ENCODE measurements at regions not wholly inside any gene's neighbourhood (a gene's known extent, or its start where the extent isn't known, plus 50 kb on each side); places are given as distances from the start of the nearest gene placed in this dataset.
"Not testable (repeated sequence)": the region's sequence is repeated elsewhere in the genome, so short reads cannot be mapped to it uniquely, and the experiment has no call there.

DNA sequence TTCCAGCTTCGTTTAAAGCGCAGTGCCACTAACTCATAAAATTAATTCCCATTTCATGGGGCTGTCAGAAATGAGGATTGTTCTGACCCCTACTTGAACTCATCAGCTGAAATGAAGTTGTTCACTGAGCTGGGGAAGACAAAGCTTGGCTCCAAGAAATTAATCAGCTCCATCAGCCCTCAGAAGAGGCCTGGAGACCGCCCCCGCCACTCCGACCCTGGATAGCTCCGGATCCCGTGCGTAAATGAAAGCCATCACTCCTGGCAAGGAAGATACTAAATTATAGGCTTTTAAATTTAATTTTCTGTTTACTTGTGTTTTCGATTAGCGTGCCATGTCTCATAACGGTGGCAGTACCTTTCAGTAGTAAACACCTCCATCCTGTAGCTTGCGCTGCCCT is 142.8 kb upstream of the IRX2 start:
- DNase-seq (ENCODE audit: low read depth): no peak

- no peak for DNase-seq (ENCODE audit: low read depth)
Measured at GRCh38 chr5:2892466-2893000, 141.1 kb upstream of the IRX2 start.

DNA sequence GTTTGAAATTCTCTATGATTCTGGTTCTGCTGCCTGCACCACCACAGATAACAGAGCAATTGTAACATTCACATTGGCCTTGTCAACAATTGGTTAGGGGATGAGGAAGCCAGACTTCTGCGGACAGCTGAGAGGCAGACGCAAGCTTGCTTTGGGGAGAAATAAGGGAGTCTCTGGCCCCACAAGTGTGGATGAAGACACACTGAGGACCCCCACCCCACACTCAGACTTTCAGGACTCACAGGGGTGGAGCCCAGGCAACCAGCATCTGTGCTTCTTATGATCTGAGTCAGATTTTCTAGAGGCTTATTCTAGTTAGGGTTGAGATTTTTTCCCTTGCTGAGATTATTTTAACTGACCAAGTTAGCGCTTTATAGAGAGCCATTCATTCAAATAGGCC is 140.3 kb upstream of the IRX2 start:
- no peak for DNase-seq (ENCODE audit: low read depth)

- DNase-seq (ENCODE audit: low read depth): no peak
Measured at GRCh38 chr5:2890011-2890410, 138.5 kb upstream of the IRX2 start.

DNA sequence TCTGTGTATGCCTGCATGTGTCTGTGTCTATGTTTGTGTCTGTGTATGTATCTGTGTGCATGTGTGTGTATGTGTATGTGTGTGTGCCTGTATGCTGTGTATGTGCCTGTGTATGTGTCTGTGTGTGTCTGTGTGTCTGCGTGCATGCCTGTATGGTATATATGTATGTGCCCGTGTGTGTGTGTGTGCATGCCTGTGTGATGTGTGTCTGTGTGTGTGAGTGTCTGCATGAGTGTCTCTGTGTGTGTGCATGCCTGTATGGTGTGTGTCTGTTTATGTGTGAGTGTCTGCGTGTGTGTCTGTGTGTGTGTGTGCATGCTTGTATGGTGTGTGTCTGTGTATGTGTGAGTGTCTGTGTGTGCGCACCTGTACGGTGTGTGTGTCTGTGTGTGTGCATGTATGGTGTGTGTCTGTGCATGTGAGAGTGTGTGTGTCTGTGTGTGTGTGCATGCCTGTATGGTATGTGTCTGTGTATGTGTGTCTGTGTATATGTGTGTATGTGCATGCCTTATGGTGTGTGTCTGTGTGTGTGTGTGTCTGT is 137.1 kb upstream of the IRX2 start:
- no peak for DNase-seq (ENCODE audit: low read depth)

DNA sequence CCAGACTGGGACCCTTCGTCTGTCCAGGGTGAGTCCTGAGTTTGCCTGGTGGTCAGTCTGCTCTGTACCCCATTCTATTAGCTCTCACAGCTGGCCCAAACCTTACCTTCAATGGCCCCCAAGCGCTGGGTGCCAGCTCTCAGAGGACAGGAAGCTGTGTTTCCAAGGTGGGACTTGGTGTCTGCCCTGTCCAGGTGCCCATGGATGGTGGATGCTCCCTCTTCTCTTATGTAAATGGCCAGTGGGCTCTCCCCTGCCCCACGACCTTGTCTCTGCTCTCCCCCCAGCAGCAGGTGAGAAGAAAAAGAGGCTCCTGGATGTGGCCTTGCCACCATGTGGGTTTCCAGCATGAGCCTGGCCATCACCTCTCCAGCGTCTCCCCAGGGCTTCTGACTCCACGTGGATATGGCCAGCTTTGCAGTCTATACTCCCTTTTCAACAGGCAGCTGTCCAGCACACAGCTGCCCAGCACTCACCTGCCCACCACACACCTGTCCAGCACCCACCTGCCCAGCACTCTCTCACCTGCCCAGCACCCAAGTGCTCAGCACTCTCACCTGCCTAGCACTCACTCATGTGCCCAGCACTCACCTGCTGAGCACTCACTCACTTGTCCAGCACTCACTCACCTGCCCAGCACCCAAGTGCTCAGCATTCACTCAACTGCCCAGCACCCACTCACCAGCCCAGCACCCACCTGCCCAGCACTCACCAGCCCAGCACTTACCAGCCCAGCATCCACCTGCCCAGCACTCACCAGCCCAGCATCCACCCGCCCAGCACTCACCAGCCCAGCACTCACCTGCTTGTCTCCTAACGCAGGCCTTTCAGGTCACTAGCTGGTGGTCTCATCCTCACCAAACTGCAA is 136.2 kb upstream of the IRX2 start:
- no peak for DNase-seq (ENCODE audit: low read depth)

DNA sequence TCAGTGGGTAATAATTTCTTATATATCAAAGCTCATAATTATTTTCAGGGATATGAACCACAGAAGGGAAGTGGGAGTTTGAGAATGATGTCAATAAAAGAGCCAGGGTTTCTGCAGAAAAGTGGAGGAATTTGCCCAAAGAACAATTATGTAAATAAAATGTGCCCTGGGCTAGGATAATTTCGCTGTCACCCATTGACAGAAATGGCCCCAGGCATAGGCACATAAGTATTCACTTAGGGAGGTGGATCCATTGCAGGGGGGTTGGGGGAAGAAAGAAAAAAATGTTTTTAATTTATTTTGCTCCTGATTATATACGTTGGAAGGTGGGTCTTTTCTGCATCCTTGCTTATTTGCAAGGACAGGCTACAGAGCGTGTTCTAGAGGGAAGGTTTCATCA is 135.1 kb upstream of the IRX2 start:
- no peak for DNase-seq (ENCODE audit: low read depth)

GRCh38 chr5:2883771-2884170 is 132.3 kb upstream of the IRX2 start:
- DNase-seq (ENCODE audit: low read depth): no peak

DNA sequence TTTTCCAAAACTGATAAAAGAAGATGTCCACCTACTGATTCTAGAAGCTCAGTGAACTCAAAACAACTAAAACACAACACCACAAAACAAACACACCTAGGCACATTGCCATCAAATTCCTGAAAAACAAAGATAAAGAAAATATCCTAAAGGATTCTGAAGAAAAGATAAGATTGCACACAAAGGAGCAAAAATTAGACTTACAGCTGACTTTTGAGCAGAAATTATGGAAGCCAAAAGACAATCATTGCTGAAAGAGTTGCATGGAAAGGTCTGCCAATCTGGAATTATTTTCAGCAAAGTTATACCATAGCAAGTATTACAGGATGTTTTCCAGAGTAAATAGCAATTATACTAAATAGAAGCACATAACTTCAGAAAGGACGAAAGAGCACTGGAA is 128.2 kb upstream of the IRX2 start:
- DNase-seq (ENCODE audit: low read depth): no peak

GRCh38 chr5:2877522-2877921 is 126.0 kb upstream of the IRX2 start:
- DNase-seq (ENCODE audit: low read depth): no peak

- no peak for DNase-seq (ENCODE audit: low read depth)
Measured at GRCh38 chr5:2876183-2876582, 124.7 kb upstream of the IRX2 start.

GRCh38 chr5:2874099-2874498 is 122.6 kb upstream of the IRX2 start:
- no peak for DNase-seq (ENCODE audit: low read depth)

DNA sequence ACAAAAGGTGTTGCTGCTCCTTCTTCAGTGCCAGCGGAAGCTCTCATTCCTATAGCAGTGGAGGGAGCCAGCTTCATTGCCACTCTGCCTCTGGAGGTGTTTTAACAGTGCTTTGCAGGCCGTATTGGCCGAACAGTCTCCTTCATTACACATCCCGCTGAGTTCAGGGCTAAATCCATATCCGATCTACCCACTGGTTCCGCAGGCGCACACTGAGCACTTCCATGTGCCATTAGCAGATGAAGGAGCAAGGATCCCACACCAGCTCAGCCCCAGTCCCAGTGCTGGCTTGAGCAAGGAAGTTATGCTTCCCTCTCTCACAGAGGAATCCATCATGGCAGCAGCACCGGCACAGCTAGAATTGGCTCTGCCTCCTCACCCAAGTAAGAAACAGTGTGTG is 121.2 kb upstream of the IRX2 start:
- no peak for DNase-seq (ENCODE audit: low read depth)

- DNase-seq (ENCODE audit: low read depth): no peak
Measured at GRCh38 chr5:2871282-2871681, 119.8 kb upstream of the IRX2 start.

- no peak for DNase-seq (ENCODE audit: low read depth)
Measured at GRCh38 chr5:2869471-2869870, 118.0 kb upstream of the IRX2 start.

DNA sequence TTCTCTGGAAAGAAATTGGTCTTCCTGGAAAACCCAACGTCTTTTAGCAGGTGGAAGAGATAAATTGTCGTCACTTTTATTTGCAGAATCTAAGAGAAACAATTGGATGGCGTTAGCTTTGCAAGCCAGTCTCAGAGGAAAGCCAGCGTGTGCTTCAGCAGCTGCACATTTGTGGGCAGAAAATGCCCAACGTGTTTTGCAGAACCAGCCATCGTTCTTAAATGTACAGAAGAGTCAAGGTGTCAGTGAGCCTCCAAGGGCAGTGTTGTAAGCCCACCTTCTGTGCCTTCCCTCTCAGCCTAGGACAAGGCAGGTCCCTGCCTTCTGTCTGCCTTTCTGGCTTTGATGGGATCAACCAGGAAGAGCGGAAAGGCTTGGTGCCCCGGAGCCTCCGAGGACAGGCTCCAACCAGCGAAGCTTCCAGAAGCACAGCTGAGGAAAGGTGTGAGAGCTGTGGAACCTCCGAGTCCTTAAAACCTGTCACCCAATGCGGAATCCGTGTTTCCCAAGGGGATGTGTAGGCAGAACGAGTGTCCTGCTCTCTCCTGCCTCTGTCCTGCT is 116.0 kb upstream of the IRX2 start:
- no peak for DNase-seq (ENCODE audit: low read depth)

DNA sequence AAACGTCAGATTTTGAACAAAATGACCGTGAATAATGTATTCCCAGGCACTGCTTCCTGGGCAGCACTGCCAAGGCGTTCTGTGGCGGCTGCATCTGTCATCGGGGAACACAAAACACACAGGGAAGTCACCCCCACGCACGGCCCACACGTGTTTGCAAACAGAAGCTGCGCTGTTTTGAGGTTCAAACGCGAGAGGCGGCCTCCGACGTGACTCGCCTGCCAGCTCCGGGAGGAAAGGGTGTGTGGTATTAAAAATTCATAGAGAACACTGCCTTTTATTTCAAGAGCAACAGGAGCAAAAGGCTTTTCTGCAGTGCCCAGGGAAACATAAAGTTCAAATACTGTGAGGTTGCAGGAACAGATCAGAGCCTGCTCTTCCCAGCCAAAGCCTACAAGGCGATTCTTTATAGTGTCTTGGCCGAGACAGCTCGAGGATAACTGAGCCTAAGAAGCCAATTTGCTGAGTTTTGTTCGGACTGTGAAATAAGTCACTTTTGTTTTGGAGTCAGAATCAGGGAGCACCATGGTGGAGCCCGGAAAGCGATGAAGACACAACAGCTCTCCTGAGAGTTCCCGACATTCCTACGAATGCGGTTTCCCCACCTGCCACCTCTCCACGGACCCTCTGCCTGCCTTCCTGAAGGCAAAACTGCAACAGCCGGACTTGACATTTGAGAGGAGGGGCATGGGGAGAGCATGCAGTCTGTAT is 115.3 kb upstream of the IRX2 start:
- DNase-seq (ENCODE audit: low read depth): no peak

DNA sequence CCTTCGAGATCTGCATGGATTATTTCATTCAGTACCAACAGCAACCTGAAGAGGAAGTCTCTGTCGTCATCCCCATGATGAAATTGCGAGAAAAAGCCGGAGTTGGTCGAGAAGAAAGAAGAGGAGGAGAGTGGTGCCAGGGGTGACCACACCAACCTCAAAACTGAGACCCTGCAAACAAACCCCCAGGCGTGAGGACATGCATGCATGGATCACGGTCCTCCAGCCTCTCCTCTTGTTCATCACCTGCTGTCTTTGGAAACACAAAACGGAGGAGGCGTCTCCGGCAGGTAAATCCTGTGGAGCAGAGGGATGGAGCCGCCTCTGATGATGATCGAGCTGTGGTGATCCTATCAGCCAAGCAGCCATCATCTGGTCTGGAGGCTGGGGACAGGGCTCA is 114.4 kb upstream of the IRX2 start:
- no peak for DNase-seq (ENCODE audit: low read depth)

- no peak for DNase-seq (ENCODE audit: low read depth)
Measured at GRCh38 chr5:2864515-2865105, 113.1 kb upstream of the IRX2 start.

DNA sequence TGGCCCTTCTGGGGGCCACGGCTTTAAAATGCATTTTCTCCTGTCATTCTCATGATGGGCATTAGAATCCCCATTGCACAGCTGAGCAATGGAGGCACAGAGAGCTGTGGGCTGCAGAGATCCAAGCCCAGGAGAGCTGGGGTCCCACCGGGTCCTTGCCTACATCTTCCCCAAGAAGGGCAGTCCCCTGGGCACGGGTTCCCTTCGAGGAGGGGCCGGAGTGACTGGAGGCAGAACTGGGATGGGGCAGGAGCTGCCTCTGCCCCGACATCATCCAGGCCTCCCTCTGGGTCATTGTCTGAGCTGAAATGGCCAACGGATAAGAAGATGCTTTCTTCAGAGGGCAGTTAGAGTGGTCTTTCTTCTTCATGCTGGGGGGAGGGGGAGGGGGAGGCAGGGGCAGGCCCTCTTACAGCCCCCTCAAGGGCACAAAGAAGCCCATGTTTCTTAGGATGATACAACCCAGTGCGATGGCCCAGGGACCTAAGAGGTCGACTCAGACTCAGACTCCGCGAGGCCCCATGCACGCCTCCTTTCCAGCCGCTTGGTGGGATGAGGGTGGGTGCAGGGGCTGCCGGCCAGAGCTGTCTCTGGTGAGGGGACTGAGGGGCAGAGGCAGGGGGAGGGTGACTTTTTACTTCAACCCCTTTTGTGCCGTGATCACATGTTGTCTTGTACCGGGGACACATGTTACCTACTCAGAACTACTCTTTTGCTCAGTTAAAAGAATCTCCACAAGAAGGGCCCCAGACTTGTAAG is 112.4 kb upstream of the IRX2 start:
- DNase-seq (ENCODE audit: low read depth): no peak

DNA sequence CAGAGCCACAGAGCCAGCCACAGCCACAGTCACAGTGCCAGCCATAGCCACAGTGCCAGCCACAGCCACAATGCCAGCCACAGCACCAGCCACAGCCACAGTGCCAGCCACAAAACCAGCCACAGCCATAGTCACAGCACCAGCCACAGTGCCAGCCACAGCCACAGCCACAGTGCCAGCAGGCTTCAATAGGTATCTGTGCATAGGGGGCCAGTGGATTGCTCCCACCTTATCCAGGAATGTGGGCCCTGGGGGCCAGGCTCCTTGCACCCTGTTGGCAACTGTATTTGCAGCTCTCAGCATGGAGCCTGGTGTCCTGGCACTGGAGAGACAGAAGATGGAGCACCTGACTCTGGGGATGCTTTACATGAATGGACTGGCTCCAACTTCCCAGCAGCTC is 111.7 kb upstream of the IRX2 start:
- DNase-seq (ENCODE audit: low read depth): no peak

DNA sequence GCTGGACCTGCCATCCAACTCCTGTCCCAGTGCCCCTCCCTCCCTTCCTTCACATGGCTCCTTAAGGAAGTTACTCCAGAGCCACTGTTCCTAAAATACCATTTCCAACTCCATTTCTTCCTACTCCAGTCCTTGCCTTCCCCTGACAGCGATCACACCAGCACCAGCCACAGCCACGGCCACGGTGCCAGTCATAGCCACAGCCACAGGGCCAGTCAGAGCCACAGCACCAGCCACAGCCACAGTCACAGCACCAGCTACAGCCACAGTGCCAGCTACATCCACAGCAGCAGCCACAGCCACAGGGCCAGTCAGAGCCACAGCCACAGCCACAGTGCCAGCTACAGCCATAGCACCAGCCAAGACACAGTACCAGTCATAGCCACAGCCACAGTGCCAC is 110.7 kb upstream of the IRX2 start:
- not testable (repeated sequence) for DNase-seq (ENCODE audit: low read depth)
